ENCODE measurements at regions not wholly inside any gene's neighbourhood (a gene's known extent, or its start where the extent isn't known, plus 50 kb on each side); places are given as distances from the start of the nearest gene placed in this dataset.
"Not testable (repeated sequence)": the region's sequence is repeated elsewhere in the genome, so short reads cannot be mapped to it uniquely, and the experiment has no call there.

DNA sequence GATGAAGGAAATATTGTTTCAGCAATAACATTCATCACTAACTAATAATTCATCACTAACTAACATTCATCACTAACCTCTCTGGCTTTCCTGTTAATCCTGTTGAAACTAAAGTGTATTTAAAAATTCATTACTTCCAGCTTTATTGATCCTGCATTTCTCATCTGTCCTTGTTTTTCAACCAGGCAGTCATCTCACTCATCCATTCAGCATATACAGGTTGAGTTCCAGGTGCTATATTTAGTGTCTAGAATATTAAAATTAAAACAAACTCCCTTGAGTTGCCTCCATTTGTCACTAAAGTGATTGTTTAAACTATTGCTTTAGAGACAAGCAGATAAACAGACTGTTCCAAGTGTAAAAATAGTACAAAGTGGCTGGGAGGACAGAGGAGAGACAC lies 58.1 kb downstream of the ATXN7L3B start:
- no peak for DNase-seq (ENCODE audit: missing footprints)
- no peak for ATAC-seq

DNA sequence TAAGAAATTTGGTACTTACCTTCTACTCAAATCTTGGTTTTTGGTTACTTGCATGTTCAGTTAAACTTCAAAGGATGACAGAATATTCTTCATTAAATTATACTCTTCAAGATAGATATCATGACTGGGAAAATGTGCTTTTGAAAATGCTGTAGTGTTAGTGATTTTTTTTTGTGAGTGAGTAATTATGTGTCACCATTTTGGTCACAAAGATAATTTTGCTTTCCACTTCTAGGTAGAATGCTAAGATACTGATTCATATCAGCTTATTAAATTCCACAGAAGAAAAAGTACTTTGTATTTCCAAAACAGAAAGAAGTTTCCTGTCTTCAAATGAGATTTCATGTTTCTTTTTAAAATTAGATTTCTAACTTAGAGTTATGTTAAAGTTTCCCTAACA lies 61.2 kb downstream of the ATXN7L3B start:
- intact Hi-C loops (cut with DNase I), result no loop called here
- no peak for ATAC-seq
- no peak for DNase-seq (ENCODE audit: missing footprints)

More for the DNA sequence above, 58.1 kb downstream of the ATXN7L3B start:
- intact Hi-C loops (cut with DNase I), result no loop called here

DNA sequence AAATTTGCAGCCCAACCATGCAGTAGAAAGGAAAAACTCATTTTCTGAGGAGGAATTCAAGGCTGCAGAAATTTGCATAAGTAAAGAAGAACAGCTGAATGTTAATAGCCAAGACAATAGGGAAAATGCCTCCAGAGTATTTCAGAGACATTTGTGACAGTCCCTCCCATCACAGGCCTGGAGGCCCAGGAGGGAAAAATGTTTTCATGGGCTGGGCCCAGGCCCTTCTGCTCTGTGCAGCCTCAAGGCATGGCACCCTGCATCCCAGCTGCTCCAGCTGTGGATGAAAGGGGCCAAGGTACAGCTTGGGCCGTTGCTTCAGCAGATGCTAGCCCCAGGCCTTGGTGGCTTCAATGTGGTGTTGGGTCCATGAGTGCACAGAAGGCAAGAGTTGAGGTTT lies 62.3 kb downstream of the ATXN7L3B start:
- intact Hi-C loops (cut with DNase I), result no loop called here
- no peak for ATAC-seq
- DNase-seq (ENCODE audit: missing footprints), result no peak

DNA sequence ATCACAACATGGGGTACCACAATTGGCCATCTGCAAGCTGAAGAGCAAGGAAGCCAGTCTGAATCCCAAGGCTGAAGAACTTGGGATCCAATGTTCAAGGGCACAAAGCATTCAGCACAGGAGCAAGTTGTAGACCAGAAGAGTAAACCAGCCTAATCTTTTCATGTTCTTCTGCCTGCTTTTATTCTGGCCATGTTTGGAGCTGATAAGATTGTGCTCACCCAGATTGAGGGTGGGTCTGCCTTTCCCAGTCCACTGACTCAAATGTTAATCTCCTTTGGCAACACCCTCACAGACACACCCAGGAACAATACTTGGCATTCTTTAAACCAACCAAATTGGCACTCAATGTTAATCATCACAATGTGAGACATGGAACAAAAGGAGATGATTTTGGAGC lies 63.2 kb downstream of the ATXN7L3B start:
- intact Hi-C loops (cut with DNase I); ATAC-seq; DNase-seq (ENCODE audit: missing footprints): not testable (repeated sequence)

DNA sequence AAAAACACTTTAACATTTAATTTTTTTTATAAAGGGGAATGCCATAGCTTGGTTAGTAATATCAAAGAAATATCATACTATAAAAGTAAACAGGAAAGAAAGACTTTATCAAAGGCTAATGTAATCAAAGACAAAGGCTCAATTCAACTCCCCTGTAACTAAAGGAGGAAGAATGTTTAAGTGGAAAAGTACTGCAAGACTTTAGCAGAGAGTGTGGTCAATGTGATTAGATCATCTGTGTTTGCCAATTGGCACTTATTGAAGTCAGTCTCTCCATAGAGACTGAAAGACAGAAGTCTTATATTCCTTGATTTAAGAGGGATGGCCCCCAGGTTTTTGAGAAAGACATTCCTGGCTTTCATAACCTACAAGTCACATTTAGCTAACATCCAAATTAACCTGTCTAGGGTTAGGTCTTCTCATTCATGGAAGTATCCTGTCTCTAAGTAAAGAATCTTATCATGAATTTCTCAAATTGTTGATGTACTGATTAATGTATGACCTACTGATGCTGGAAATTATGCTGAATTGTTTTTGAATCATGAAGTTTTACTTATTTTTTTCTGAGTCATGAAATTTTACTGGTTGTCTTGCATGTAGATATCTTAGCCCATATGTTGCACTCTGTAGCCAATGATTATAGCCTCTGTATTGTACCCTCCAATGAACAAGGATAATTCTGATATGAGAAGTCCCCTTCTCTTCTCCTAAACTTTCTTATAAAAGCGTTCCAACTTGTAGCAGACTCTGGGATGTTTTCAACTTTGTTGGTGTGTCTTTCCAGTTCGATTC lies 65.4 kb downstream of the ATXN7L3B start:
- DNase-seq (ENCODE audit: missing footprints) (no peak), ATAC-seq (no peak)
- intact Hi-C loops (cut with DNase I), result no loop called here

DNA sequence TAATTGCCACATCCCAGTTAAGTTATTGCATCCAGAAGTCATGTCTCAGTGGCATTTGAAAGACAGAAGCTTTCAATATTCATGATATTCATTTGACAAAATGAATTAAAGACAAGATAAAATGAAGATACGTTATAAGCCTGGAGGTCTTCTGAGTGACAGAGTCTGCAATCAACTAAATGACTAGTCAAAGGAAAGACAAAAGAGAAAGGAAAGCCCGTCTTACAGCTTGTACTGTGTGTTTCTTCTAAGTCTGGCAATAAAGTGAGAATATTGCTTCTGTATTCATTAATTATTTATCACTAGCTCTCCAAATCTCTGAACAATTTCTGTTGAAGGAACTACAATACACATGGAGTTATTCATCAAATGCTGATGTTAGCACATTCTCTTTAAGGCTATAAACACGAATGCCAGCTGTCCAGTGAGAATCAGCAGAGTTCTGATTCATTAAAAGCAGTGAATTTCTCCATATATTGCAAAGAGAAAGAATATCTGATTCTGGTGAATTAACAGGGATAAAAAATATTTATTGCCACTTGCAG lies 70.7 kb downstream of the ATXN7L3B start:
- ATAC-seq, result no peak
- intact Hi-C loops (cut with DNase I), result no loop called here
- no peak for DNase-seq (ENCODE audit: missing footprints)

DNA sequence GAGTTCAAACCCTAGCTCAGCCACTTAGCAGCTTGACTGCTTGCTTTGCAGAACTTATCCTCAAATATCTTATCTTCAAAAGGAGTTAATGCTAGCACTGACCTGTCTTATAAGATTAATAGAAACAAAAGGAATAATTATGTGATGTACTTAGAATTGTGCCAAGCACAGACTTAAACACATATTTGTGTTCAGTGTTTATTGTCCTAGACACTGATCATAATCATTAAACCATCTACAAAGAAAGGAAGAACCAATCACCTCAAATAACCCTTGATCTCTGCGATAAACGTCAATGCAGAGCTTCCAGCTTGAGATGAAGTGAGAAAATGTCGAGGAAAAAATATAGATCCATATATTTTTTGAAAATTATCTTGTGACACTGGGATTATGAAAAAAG lies 73.1 kb downstream of the ATXN7L3B start:
- intact Hi-C loops (cut with DNase I), result no loop called here
- ATAC-seq, result no peak

DNA sequence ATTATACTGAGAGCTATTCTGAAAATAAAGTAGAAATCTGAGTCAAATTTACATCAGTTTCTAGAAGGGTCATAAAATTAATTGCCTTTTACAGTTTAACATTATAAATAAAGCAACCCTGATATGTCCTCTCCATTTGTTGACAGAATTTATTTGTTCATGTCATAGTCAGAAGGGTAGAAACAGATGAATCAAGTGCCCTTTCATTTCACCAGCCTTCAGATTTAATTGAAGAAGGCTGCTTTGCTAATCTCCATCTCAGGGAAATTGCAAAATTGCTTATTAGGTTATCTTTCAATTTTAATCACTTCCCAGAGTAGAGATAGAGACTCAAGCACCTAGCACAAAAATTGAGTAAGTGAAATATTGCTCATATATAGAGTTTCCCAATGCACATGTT lies 76.8 kb downstream of the ATXN7L3B start:
- intact Hi-C loops (cut with DNase I), result no loop called here

More for the DNA sequence above, 73.1 kb downstream of the ATXN7L3B start:
- DNase-seq (ENCODE audit: missing footprints), result no peak

DNA sequence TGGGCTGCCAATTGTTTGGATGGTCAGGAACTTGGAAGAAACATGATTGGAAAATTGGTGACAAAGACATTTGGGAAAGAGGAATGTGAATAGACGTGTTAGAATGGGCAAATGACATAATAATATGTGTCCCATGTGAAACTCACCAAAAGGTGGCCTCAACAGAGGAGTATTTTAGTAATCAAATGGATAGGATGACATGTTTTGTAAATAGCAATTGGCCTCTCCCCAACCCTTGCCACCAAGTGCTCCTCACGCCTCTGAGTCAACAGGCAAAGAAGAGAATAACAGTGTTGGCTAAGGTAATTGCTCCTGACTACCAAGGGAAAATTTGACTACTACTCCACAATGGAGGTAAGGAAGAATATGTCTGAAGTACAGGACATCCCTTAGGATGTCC lies 81.4 kb downstream of the ATXN7L3B start:
- DNase-seq (ENCODE audit: missing footprints) (no peak), ATAC-seq (no peak)
- intact Hi-C loops (cut with DNase I), result no loop called here

More for the DNA sequence above, 76.8 kb downstream of the ATXN7L3B start:
- ATAC-seq (no peak), DNase-seq (ENCODE audit: missing footprints) (no peak)

DNA sequence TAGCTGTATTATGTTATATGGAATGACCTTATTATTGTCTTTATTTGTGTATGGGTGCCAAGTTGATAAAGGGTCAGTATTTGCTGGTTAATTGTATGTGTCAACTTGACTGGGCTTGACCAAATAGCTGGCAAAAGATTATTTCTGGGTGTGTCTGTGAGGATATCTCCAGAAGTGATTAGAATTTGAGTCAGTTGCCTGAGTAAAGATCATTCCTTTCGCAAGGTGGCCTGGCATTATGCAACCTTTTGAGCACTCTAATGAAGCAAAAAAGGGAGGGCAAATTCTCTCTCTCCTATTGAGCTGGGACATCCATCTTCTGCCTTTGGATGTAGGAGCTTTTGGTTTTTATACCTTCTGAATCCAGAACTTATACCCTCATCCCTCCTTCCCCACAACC lies 82.2 kb downstream of the ATXN7L3B start:
- intact Hi-C loops (cut with DNase I), result no loop called here
- no peak for ATAC-seq
- no peak for DNase-seq (ENCODE audit: missing footprints)

DNA sequence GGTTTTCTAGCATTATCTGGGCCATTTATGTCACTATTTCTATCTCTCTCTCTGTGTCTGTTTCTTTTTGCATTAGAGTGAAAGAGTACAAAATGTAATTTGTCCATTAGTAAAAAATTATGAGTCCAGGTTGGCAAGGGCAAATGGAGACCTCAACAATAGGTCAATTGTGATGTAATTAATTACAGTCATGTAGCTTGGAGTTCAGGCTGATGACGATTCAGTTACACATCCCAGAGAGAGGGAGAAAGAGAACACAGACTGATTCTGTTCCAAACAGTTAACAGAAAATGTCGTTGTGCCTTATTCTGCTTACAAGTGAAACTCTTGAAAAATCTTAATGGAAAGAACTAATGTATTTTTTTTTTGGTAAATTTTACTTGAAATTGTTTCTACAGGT lies 83.3 kb downstream of the ATXN7L3B start:
- DNase-seq (ENCODE audit: missing footprints), result no peak
- intact Hi-C loops (cut with DNase I), result no loop called here
- no peak for ATAC-seq

DNA sequence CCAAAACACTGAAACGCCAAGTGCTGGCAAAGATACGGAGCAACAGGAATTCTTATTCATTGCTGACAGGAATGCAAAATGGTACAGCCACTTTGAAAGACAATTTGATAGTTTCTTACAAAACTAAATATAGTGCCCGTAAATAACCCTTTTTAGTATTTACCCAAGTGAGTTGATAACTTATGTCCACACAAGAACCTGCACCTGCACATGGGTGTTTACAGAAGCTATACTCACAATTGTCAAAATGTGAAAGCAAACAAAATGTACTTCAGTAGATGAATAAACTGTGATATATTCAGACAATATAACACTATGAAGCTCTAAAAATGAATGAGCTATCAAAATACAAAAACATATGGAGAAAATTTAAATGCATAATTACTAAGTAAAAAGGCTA lies 86.6 kb downstream of the ATXN7L3B start:
- DNase-seq (ENCODE audit: missing footprints) (no peak), ATAC-seq (no peak)
- intact Hi-C loops (cut with DNase I), result no loop called here

DNA sequence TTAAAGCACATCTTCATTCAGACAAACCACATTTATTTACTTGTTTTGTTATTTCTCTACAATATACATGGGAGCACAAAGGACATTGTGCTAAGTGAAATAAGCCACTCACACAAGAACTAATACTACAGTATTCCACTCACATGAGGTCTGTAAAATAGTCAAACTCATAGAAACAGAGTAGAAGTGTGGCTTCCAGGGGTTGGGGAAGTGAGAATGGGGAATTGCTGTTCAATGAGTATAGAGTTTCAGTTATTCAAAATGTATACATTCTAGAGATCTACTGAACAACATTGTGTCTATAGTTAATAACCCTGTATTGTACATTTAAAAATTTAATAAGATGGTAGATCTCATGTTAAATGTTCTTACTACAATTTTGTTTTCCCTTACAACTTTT lies 88.8 kb downstream of the ATXN7L3B start:
- ATAC-seq, result no peak
- no peak for DNase-seq (ENCODE audit: missing footprints)
- intact Hi-C loops (cut with DNase I), result no loop called here

DNA sequence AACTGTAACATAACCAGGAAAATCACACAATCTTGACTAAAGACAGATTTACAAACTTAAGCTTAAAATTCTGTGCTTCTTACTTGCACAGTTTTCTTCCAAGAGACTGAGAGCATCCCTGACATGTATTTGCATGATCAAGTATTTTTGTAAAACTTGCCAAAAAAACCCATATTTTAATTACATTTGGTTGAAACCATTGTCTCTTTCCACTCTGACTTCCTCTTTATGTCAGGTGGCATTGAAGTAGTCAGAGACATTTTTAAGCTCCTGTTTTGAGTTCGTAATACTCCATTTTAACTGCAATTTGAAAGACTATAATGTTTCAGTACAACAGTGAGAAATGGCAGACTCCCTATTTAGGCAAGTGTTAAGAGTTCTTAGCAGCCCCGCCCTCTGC lies 103.6 kb downstream of the ATXN7L3B start:
- ATAC-seq (no peak), DNase-seq (ENCODE audit: missing footprints) (no peak)
- intact Hi-C loops (cut with DNase I), result no loop called here

DNA sequence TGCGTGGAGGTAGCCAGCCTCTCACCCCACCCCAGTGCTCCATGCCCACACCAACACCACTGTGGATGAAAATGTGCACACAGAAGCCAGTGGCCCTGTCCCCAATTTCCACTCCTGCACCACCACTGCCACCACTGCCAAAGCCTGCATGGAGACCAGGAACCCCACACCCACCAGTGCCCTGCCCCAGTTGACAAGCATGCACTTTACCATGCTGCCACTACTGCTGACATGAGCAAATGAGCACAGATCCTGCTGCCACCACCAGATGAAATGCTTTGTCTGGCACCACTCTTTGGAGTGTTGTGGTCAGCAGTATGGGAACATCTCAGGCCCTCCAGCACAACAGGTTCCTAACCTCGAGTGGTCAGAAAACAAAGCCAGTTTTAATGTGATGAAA lies 104.1 kb downstream of the ATXN7L3B start:
- intact Hi-C loops (cut with DNase I), result no loop called here
- ATAC-seq (no peak), DNase-seq (ENCODE audit: missing footprints) (no peak)

DNA sequence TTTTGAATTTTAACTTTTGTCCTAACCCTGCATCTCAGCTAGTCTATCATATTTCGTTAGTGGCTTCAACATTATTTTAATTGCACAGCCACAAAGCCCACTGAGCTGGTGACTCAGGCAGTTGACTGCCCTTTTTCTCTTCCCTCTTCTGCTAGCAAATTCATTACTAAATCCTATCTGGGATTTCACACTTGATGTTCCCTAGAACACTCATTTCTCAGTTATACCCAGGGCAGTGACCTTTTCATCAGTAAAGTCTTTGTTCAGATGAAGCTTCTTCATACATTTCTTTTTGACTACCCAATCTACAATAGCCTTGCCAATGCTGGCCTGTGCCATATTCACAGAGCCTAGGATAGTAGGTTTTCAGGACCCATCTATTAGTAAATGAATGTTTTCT lies 107.0 kb downstream of the ATXN7L3B start:
- no peak for ATAC-seq
- intact Hi-C loops (cut with DNase I), result no loop called here
- DNase-seq (ENCODE audit: missing footprints), result no peak

DNA sequence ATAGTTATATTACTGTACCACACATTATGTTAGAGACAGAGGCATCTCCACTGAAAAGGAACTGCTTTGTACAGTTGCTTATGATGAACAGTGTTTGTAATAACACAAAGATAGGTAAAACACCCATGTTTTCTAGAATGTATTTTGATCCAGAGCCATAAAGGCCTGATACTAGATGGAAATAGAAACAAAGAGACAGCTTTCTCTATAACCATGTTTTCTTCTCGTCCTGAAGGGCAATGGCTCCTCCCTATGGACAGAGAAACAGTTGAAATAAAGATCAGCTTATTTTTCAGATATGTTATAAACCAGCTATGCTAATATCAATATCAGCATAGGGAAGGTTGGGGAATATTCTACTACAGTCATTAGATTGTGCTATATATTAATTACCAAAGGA lies 109.2 kb downstream of the ATXN7L3B start:
- no peak for DNase-seq (ENCODE audit: missing footprints)
- intact Hi-C loops (cut with DNase I), result no loop called here
- ATAC-seq, result no peak

DNA sequence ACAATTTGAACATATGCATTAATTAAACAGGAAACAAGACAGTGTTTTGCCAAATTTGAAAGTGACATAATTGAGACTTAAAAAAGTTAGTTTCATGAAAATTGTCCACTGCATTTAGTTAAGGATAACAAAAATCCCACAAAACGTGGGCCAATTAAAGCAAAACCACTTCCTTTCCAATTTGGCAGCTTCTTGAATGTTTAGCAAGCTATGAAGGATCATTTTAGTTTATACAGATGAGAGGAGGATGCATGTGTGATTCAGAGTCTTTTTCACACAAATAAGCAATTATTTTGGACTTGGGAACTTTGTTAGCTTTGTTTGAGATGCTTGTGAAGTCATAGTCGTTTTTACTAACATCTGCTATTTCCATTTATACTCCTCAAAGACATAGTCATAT lies 109.6 kb downstream of the ATXN7L3B start:
- intact Hi-C loops (cut with DNase I), result no loop called here
- DNase-seq (ENCODE audit: missing footprints), result no peak
- no peak for ATAC-seq

DNA sequence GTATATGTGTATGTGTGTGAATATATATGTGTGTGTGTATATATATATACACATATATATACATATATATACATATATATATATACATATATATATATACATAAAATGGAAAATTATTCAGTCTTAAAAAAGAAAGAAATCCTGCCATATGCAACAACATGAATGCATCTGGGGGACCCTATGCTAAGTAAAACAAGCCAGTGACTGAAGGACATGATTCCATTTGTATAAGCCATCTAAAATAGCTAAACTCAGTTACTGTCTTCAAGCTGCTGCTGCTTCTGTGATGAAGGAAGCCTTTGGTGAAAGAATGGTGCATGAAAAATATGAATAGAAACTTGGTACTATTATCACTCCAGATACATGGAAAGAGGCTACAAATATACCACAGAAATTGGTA lies 118.6 kb downstream of the ATXN7L3B start:
- intact Hi-C loops (cut with DNase I), result no loop called here
- no peak for DNase-seq (ENCODE audit: missing footprints)
- no peak for ATAC-seq

DNA sequence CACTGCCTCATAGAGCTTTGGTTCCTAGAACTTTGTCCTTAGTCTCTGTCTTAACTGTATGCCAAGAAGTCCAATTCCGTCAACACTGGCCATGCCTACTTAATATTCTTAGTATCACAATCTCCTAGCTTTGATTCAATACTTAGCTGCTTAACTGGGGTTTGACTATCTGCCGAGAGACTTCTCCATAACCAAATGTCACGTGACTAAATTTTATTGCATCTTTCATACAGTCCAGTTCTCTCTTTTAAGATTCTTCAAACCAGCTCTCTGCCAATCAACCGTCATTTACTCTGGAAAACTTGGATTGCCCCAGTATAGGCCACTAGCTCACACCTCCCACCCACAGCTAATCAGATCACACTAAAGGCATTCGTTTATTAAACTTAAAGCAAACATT lies 122.8 kb downstream of the ATXN7L3B start:
- no peak for DNase-seq (ENCODE audit: missing footprints)
- ATAC-seq, result no peak
- intact Hi-C loops (cut with DNase I), result no loop called here

DNA sequence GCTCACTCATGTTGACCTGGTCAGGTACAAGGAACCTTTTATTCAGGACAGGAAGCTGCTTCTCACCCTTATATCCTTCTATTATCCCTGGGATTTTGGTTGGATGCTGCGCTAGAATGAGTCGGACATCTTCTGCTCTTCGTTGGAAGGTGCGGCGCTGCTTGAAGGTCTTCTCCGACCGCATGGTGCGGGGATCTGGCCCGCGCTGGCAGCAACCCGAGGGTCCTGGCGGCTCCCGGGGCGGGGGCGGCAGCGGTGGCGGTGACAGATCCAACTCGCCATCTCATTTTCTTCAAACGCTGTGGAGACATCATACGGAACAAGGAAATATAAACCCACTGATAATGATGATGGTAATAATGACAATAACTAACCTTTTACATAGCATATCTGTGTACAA lies 126.3 kb downstream of the ATXN7L3B start:
- ATAC-seq, result no peak
- intact Hi-C loops (cut with DNase I), result no loop called here

More for the DNA sequence above, 126.3 kb downstream of the ATXN7L3B start:
- peak; percentile 61 for DNase-seq (ENCODE audit: missing footprints)
